Kidney tubule cell (primary cell): ENCODE measurements at regions not wholly inside any gene's neighbourhood (a gene's known extent, or its start where the extent isn't known, plus 50 kb on each side); places are given as distances from the start of the nearest gene placed in this dataset.
"Not testable (repeated sequence)": the region's sequence is repeated elsewhere in the genome, so short reads cannot be mapped to it uniquely, and the experiment has no call there.

Source experiments
- DNase-seq: peaks from one replicate; pipeline ENCODE4 v3.0.0-alpha.2; 2018; ENCODE audit warnings: low spot score

DNA sequence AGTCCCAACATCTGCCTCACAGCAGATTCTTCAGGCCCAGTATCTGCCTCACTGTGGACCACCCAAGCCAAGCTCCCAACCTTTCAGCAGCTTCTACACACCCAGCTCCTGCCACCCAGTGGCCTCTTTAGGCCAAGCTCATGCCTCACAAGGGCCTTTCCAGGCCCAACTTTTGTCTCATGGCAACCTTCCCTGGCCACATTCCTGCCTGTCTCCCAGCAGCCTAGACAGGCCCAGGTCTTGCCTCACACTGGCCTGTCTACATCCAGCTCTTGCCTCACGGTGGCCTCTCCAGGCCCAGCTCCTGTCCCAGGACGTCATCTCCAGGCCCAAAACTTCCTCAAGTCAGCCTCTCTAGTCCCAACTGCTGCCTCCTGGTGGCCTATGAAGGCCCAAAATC lies 65.0 kb downstream of the CCDC201 start:
- DNase-seq, result not testable (repeated sequence)

GRCh38 chr7:45802214-45802613 lies 70.7 kb downstream of the CCDC201 start:
- not testable (repeated sequence) for DNase-seq

- peak; percentile 64 for DNase-seq
Observed at GRCh38 chr7:45797264-45797663, 75.6 kb downstream of the CCDC201 start.

DNA sequence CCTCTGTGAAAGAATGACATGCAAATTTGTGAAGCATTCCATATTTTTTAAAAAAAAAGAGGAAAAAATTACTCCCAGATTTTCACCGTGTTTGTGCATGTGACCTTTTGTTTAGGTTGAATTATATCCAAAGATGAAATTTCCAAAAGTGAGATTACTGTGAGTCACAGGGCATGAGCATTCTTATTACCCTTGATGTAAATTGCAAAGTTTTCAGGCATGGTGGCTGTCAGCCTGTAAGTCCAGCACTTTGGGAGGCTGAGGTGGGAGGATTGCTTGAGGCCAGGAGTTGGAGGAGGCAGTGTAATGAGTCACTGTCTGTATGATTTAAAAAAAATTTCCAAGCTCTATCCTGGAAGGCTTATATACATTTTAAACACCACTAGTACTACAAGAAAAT lies 83.2 kb downstream of the CCDC201 start:
- DNase-seq, result not testable (repeated sequence)

- not testable (repeated sequence) for DNase-seq
Observed at GRCh38 chr7:45785724-45786123, 87.2 kb downstream of the CCDC201 start.

DNA sequence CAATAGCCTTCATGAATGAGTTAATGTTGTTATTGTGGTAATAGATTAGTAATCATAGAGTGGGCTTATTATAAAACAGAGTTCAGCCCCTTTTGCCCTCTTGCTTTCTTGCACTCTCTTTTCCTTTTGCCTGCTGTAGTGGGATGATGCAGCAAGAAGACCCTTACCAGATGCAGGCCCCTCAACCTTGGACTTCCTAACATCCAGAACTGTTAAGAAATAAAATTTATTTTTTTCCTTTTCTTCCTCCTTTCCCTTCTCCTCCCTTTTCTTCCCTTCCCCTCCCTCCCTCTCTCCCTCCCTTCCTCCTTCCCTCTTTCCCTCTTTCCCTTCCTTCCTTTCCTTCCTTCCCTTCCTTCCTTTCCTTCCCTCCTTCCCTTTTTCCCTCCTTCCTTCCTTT lies 88.1 kb downstream of the CCDC201 start:
- not testable (repeated sequence) for DNase-seq
